WTC11 (cell line): ENCODE measurements at regions not wholly inside any gene's neighbourhood (a gene's known extent, or its start where the extent isn't known, plus 50 kb on each side); places are given as distances from the start of the nearest gene placed in this dataset.

Experiments
- ARID4B ChIP-seq: sonication (generic); formaldehyde crosslinking; IDR thresholded peaks from 2 replicates; pipeline ENCODE4 v1.8.0; 2023; ENCODE audit warnings: missing genetic modification reagents, mild to moderate bottlenecking, borderline replicate concordance
- CTCF ChIP-seq: fragments of 200-600 bp; IDR thresholded peaks from 2 replicates; pipeline ENCODE4 v1.8.0; 2022; ENCODE audit warnings: antibody characterized with exemption
- EMX1 ChIP-seq: fragments of 250-450 bp; sonication (Bioruptor Pico); IDR thresholded peaks from 2 replicates; pipeline ENCODE4 v1.8.0; 2021; ENCODE audit warnings: mild to moderate bottlenecking
- FOXJ3 ChIP-seq: sonication (generic); formaldehyde crosslinking; IDR thresholded peaks from 2 replicates; pipeline ENCODE4 v1.9.0; 2021; ENCODE audit warnings: missing genetic modification reagents, mild to moderate bottlenecking, borderline replicate concordance
- NR3C1 ChIP-seq: sonication (generic); formaldehyde crosslinking; conservative IDR thresholded peaks from 2 replicates; pipeline ENCODE4 v1.8.1; 2023; ENCODE audit warnings: low read depth, mild to moderate bottlenecking, missing genetic modification reagents
- TEAD4 ChIP-seq: sonication (generic); formaldehyde crosslinking; IDR thresholded peaks from 2 replicates; pipeline ENCODE4 v1.8.0; 2022; ENCODE audit warnings: mild to moderate bottlenecking, missing genetic modification reagents
- ZNF121 ChIP-seq: sonication (generic); formaldehyde crosslinking; IDR thresholded peaks from 2 replicates; pipeline ENCODE4 v1.8.0; 2023; ENCODE audit warnings: missing genetic modification reagents
- TF ChIP-seq, protein P1 (sequence below): sonication (generic); formaldehyde crosslinking; IDR thresholded peaks from 2 replicates; pipeline ENCODE4 v1.8.1; 2023; ENCODE audit warnings: mild to moderate bottlenecking, missing genetic modification reagents, moderate library complexity

DNA sequence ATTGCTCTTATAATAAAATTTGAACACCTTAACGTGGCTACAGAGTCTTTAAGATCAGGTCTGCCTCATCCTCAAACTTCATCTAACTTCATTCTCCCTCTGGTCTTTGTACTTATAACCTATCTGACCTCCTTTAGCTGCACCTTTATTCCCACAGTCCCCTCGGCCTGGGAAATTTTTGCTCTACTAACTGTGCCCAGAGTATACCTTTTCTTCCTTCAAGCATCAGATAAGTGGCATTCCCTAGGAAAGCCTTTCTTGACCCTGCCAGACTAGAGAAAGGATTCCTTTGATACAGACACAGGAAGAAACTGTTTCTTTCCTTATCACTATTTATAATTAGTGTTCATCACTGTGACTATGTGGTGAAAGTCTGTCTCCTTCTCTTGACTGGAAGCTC lies 79.2 kb upstream of the RPRM start:
- no peak for TF ChIP-seq CTCF
- TF ChIP-seq ZNF121 = no peak
- no peak for TF ChIP-seq TEAD4 (CRISPR knock-in tag)
- no peak for TF ChIP-seq NR3C1
- TF ChIP-seq EMX1 = no peak
- TF ChIP-seq FOXJ3 (CRISPR knock-in tag) = no peak
- TF ChIP-seq ARID4B (CRISPR knock-in tag) = no peak
- TF ChIP-seq, protein P1, sequence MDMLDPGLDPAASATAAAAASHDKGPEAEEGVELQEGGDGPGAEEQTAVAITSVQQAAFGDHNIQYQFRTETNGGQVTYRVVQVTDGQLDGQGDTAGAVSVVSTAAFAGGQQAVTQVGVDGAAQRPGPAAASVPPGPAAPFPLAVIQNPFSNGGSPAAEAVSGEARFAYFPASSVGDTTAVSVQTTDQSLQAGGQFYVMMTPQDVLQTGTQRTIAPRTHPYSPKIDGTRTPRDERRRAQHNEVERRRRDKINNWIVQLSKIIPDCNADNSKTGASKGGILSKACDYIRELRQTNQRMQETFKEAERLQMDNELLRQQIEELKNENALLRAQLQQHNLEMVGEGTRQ (CRISPR knock-in tag) = no peak
